Upper lobe of left lung (tissue), 6 donors: ENCODE measurements at regions not wholly inside any gene's neighbourhood (a gene's known extent, or its start where the extent isn't known, plus 50 kb on each side); places are given as distances from the start of the nearest gene placed in this dataset.

Experiments used
- ATAC-seq, 2 donors: fragments of 200-7000 bp; cut with Tn5 transposase; one replicate each; pipeline ENCODE4 v1.9.1; 2022; ENCODE audit warnings: mild to moderate bottlenecking in 2 of 2, moderate library complexity in 2 of 2; ENCODE audit not compliant: low FRiP score in 2 of 2
- DNase-seq, 2 donors: peaks; one replicate each; pipeline ENCODE4 v3.0.0-alpha.2; 2019 to 2020
- H3K27ac ChIP-seq, 4 donors: fragments of 200-600 bp; sonication (generic); one replicate each; pipeline ENCODE4 v1.5.1; 2016 to 2019
- H3K27me3 ChIP-seq, 4 donors: fragments of 200-600 bp; sonication (generic); one replicate each; pipeline ENCODE4 v1.5.1; 2017 to 2019
- H3K36me3 ChIP-seq, 4 donors: fragments of 200-600 bp; sonication (generic); one replicate each; pipeline ENCODE4 v1.5.1; 2016 to 2019
- H3K4me1 ChIP-seq, 4 donors: fragments of 200-600 bp; sonication (generic); one replicate each; pipeline ENCODE4 v1.5.1; 2018 to 2019
- H3K4me3 ChIP-seq, 4 donors: fragments of 200-600 bp; sonication (generic); one replicate each; pipeline ENCODE4 v1.5.1; 2017 to 2019; ENCODE audit warnings: mild to moderate bottlenecking in 2 of 4, moderate library complexity in 1 of 4
- H3K9me3 ChIP-seq, 4 donors: fragments of 200-600 bp; sonication (generic); one replicate each; pipeline ENCODE4 v1.5.1; 2018 to 2019
- CTCF ChIP-seq, 6 experiments: fragments of 450-650 bp in 4 of 6; fragments of 200-600 bp in 2 of 6; sonication (generic) in 2 of 6; IDR thresholded peaks; one replicate each; pipeline ENCODE4 v1.5.1; 2016 to 2019; ENCODE audit warnings: antibody characterized with exemption in 6 of 6
- EP300 ChIP-seq, 4 donors: sonication (generic); formaldehyde crosslinking; IDR thresholded peaks; one replicate each; pipeline ENCODE4 v1.5.1; 2017; ENCODE audit warnings: antibody characterized with exemption in 4 of 4, control low read depth in 2 of 4
- POLR2A ChIP-seq, 4 donors: fragments of 450-650 bp; IDR thresholded peaks; one replicate each; pipeline ENCODE4 v1.5.1; 2016 to 2017; ENCODE audit warnings: antibody characterized with exemption in 4 of 4, mild to moderate bottlenecking in 2 of 4
- POLR2AphosphoS5 ChIP-seq, 2 donors: sonication (generic); formaldehyde crosslinking; IDR thresholded peaks; one replicate each; pipeline ENCODE4 v1.5.1; 2017; ENCODE audit warnings: antibody characterized with exemption in 2 of 2
- WGBS, 2 donors: methylation state at CpG; one replicate each; pipeline ENCODE4 v1.1.5; 2017 to 2018; 5-methylcytosine and 5-hydroxymethylcytosine counted together
- donor health status: DM: no; HTN: no; CAD: no; lungs with moderate emphysema.
- donor health status: DM: no; HTN: yes; CAD: no; lungs with severe emphysema.

GRCh38 chr6:8551386-8551785 lies 116.0 kb upstream of the SLC35B3 start:
- no peak for DNase-seq
- no peaks in the 10 kb centered on the region for H3K36me3 ChIP-seq
- no peak overlapping the region for H3K27ac ChIP-seq
- H3K27me3 ChIP-seq = no peaks in the 10 kb centered on the region
- TF ChIP-seq POLR2A (IDR thresholded peaks at IDR 0.05) (no peak), EP300 (IDR thresholded peaks at IDR 0.05) (no peak)
- no peak for ATAC-seq
- no peaks in the 10 kb centered on the region for H3K4me1 ChIP-seq
- 74 to 84% methylated on average over 2 of the region's 2 CpGs for WGBS, 2 donors
- no peak overlapping the region for H3K4me3 ChIP-seq
- no peaks in the 10 kb centered on the region for H3K9me3 ChIP-seq

GRCh38 chr6:8549074-8549790 lies 113.9 kb upstream of the SLC35B3 start:
- DNase-seq = no peak
- Histone ChIP-seq H3K27me3 (no peaks in the 10 kb centered on the region), H3K9me3 (no peaks in the 10 kb centered on the region), H3K4me3 (no peak overlapping the region), H3K27ac (no peak overlapping the region), H3K4me1 (no peaks in the 10 kb centered on the region), H3K36me3 (no peaks in the 10 kb centered on the region)
- WGBS, 2 donors = 41 to 52% methylated on average over 6 of the region's 6 CpGs
- no peak for ATAC-seq
- no peak for TF ChIP-seq EP300 (IDR thresholded peaks at IDR 0.05)
- TF ChIP-seq POLR2AphosphoS5 (IDR thresholded peaks at IDR 0.05) = no peak

DNA sequence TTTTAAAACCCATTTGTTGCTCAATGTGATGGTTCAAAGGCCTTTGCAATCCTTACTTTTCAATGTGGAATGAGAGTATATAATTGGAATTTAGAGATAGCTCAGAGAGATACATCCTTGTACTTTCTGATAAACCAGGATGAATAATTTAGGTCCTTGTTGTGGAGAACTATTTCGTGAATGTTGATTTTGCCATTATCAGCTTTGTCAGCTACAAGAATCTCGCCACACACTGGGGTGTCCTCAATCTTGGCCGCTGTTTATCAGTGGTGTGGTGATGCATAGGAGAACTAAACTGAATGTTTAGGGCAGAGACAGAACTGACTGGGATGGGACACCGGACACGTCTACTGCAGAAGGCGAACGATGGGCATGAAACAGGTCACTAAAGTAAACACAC lies 111.2 kb upstream of the SLC35B3 start:
- no peaks in the 10 kb centered on the region for H3K36me3 ChIP-seq
- H3K4me1 ChIP-seq = no peaks in the 10 kb centered on the region
- H3K9me3 ChIP-seq = no peaks in the 10 kb centered on the region
- DNase-seq (no peak), ATAC-seq (no peak)
- WGBS, 2 donors = 79 to 84% methylated on average over 7 of the region's 7 CpGs
- no peak for TF ChIP-seq EP300 (IDR thresholded peaks at IDR 0.05)
- TF ChIP-seq POLR2AphosphoS5 (IDR thresholded peaks at IDR 0.05) = no peak
- TF ChIP-seq CTCF (IDR thresholded peaks at IDR 0.05) = no peak
- TF ChIP-seq POLR2A (IDR thresholded peaks at IDR 0.05) = no peak
- no peak overlapping the region for H3K4me3 ChIP-seq
- H3K27ac ChIP-seq = no peak overlapping the region
- no peaks in the 10 kb centered on the region for H3K27me3 ChIP-seq

- H3K4me1 ChIP-seq = no peaks in the 10 kb centered on the region
- DNase-seq (no peak), ATAC-seq (no peak)
- WGBS, 2 donors = 53 to 56% methylated on average over 1 of the region's 1 CpG
- no peak overlapping the region for H3K4me3 ChIP-seq
- H3K27ac ChIP-seq = no peak overlapping the region
- no peaks in the 10 kb centered on the region for H3K27me3 ChIP-seq
- TF ChIP-seq EP300 (IDR thresholded peaks at IDR 0.05) (no peak), POLR2AphosphoS5 (IDR thresholded peaks at IDR 0.05) (no peak), POLR2A (IDR thresholded peaks at IDR 0.05) (no peak), CTCF (IDR thresholded peaks at IDR 0.05) (no peak)
- no peaks in the 10 kb centered on the region for H3K36me3 ChIP-seq
- H3K9me3 ChIP-seq = peaks cover 0 to 6% (median 4%) of the 10 kb centered on the region in 4 donors
Measured at GRCh38 chr6:8545336-8545735, 110.0 kb upstream of the SLC35B3 start.

- Histone ChIP-seq H3K27me3 (no peaks in the 10 kb centered on the region), H3K9me3 (peaks cover 0 to 9% (median 7%) of the 10 kb centered on the region in 4 donors), H3K27ac (no peak overlapping the region), H3K4me3 (no peak overlapping the region), H3K36me3 (no peaks in the 10 kb centered on the region), H3K4me1 (no peaks in the 10 kb centered on the region)
- 76 to 84% methylated on average over 4 of the region's 4 CpGs for WGBS, 2 donors
- TF ChIP-seq POLR2A (IDR thresholded peaks at IDR 0.05) = no peak
- ATAC-seq = no peak
- no peak for DNase-seq
Measured at GRCh38 chr6:8543714-8544113, 108.4 kb upstream of the SLC35B3 start.

- Histone ChIP-seq H3K4me1 (no peaks in the 10 kb centered on the region), H3K27ac (no peak overlapping the region), H3K27me3 (no peaks in the 10 kb centered on the region), H3K9me3 (peaks cover 0 to 9% (median 7%) of the 10 kb centered on the region in 4 donors), H3K36me3 (no peaks in the 10 kb centered on the region), H3K4me3 (no peak overlapping the region)
- ATAC-seq = no peak
- DNase-seq = no peak
- TF ChIP-seq POLR2AphosphoS5 (IDR thresholded peaks at IDR 0.05) (no peak), CTCF (IDR thresholded peaks at IDR 0.05) (peak in 1 of 6 experiments; percentile 10)
Measured at GRCh38 chr6:8539453-8539852, 104.1 kb upstream of the SLC35B3 start.
